ENCODE measurements at regions not wholly inside any gene's neighbourhood (a gene's known extent, or its start where the extent isn't known, plus 50 kb on each side); places are given as distances from the start of the nearest gene placed in this dataset.
A peak's percentile ranks its signal among the peaks of the same experiment; 100 is the strongest.

- no peak for DNase-seq (ENCODE audit: low read depth in 2 of 2)
Measured at GRCh38 chr17:77602062-77602746, 356.3 kb upstream of the TNRC6C start.

- DNase-seq (ENCODE audit: low read depth in 2 of 2) = no peak
Measured at GRCh38 chr17:77602883-77603640, 355.4 kb upstream of the TNRC6C start.

- DNase-seq (ENCODE audit: low read depth in 2 of 2) = no peak
Measured at GRCh38 chr17:77604301-77604972, 354.1 kb upstream of the TNRC6C start.

- no peak for DNase-seq (ENCODE audit: low read depth in 2 of 2)
Measured at GRCh38 chr17:77604973-77605313, 353.6 kb upstream of the TNRC6C start.

- DNase-seq (ENCODE audit: low read depth in 2 of 2) = no peak
Measured at GRCh38 chr17:77606146-77606864, 352.2 kb upstream of the TNRC6C start.

GRCh38 chr17:77606865-77607210 is 351.7 kb upstream of the TNRC6C start:
- no peak for DNase-seq (ENCODE audit: low read depth in 2 of 2)

- DNase-seq (ENCODE audit: low read depth in 2 of 2) = no peak
Measured at GRCh38 chr17:77607606-77608005, 350.9 kb upstream of the TNRC6C start.

GRCh38 chr17:77608431-77608830 is 350.1 kb upstream of the TNRC6C start:
- DNase-seq (ENCODE audit: low read depth in 2 of 2) = no peak

- no peak for DNase-seq (ENCODE audit: low read depth in 2 of 2)
Measured at GRCh38 chr17:77609553-77610517, 348.7 kb upstream of the TNRC6C start.

- no peak for DNase-seq (ENCODE audit: low read depth in 2 of 2)
Measured at GRCh38 chr17:77610518-77610893, 348.0 kb upstream of the TNRC6C start.

- peak; percentile 24 to 44 for DNase-seq (ENCODE audit: low read depth in 2 of 2)
Measured at GRCh38 chr17:77610972-77611521, 347.5 kb upstream of the TNRC6C start.

GRCh38 chr17:77611791-77612502 is 346.6 kb upstream of the TNRC6C start:
- DNase-seq (ENCODE audit: low read depth in 2 of 2) = no peak

GRCh38 chr17:77613218-77613617 is 345.3 kb upstream of the TNRC6C start:
- no peak for DNase-seq (ENCODE audit: low read depth in 2 of 2)

GRCh38 chr17:77613627-77614026 is 344.9 kb upstream of the TNRC6C start:
- DNase-seq (ENCODE audit: low read depth in 2 of 2) = no peak

GRCh38 chr17:77615703-77616253 is 342.7 kb upstream of the TNRC6C start:
- no peak for DNase-seq (ENCODE audit: low read depth in 2 of 2)

GRCh38 chr17:77616254-77616731 is 342.2 kb upstream of the TNRC6C start:
- no peak for DNase-seq (ENCODE audit: low read depth in 2 of 2)

GRCh38 chr17:77617516-77617915 is 341.0 kb upstream of the TNRC6C start:
- DNase-seq (ENCODE audit: low read depth in 2 of 2) = no peak

- no peak for DNase-seq (ENCODE audit: low read depth in 2 of 2)
Measured at GRCh38 chr17:77618173-77618572, 340.3 kb upstream of the TNRC6C start.

- DNase-seq (ENCODE audit: low read depth in 2 of 2) = no peak
Measured at GRCh38 chr17:77618731-77619130, 339.8 kb upstream of the TNRC6C start.

GRCh38 chr17:77619326-77619725 is 339.2 kb upstream of the TNRC6C start:
- DNase-seq (ENCODE audit: low read depth in 2 of 2) = no peak

Data from fibroblast of skin of left biceps (primary cell).